ENCODE measurements at regions not wholly inside any gene's neighbourhood (a gene's known extent, or its start where the extent isn't known, plus 50 kb on each side); places are given as distances from the start of the nearest gene placed in this dataset.

DNA sequence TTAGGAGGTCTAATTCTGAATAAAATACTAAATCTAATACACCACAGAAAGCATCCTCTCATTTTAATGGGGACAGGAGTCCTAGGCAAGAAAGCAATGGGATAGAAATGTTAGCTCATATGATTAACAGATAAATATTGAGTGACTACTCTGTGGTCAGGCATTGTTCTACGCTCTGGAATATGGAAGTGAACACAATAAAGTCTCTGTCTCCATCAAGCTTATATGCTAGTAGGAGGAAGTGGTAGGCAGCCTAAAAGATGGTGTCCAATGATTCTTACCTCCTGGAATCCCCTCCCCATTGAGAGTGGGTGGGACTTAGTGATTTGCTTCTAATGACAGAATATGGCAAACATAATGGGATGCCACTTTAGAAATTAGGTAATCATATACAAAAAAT lies 160.3 kb upstream of the PDGFD start:
- no peak for FAIRE-seq

GRCh38 chr11:104323841-104324240 lies 159.9 kb upstream of the PDGFD start:
- FAIRE-seq, result no peak

DNA sequence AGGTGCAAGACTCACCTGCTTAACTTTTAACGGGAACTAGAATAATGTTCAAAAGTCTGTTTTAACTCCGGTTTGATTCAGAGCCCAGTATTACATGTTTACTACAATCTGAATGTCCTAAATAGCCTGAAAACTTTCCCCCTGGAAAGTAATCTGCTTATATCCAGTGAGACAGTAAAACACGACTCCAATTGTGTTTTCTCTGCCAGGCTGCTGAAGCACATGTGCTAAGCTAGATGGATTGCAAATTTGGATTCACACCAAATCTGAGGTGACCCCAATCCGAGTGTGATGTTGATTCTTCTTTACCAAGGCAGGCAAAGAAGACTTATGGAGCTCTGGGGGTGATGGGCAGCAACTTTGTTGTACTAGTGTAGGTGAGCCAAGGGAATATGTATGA lies 158.7 kb upstream of the PDGFD start:
- no peak for FAIRE-seq

DNA sequence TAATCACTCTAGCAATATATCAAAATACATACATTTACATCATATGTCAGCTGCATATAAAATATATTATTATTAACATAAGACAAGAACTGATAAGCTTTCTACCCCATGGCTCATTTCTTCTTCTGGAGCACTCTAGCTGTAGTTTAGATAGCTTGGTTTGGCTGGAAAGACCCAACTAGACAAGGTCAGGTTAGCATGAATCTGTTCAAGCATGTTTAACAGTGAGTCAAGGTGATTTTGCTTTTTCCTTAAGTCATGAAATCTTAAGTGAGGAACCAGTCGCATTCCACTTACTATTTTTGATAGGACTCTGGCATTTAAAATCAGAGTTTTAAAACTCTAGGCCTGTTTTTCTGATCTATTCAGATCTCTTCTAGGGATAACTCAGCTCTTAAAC lies 157.0 kb upstream of the PDGFD start:
- FAIRE-seq, result no peak

DNA sequence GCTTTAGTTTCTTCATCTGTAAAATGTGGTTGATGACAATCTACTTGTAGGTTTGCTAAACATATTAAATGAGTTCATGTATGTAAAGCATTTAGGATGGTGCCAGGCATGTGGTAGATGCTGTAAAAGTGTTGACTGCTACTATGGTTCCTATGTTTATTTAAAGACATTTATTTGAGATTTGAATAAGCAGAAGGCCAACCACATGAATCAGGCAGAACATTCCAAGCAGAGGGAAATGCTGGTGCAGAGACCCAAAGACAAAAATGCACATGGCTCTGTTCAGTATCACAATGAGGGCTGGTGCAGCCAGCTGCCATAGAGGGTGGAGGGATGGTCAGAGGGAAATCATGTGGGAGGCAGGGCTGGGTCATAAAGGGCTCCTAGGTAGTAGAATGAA lies 156.2 kb upstream of the PDGFD start:
- FAIRE-seq, result no peak

GRCh38 chr11:104319396-104319795 lies 155.4 kb upstream of the PDGFD start:
- FAIRE-seq, result no peak

GRCh38 chr11:104306862-104307474 lies 143.0 kb upstream of the PDGFD start:
- no peak for FAIRE-seq

GRCh38 chr11:104301776-104302175 lies 137.8 kb upstream of the PDGFD start:
- no peak for FAIRE-seq

GRCh38 chr11:104291646-104292045 lies 127.7 kb upstream of the PDGFD start:
- no peak for FAIRE-seq

- no peak for FAIRE-seq
Observed at GRCh38 chr11:104286129-104286528, 122.2 kb upstream of the PDGFD start.

- no peak for FAIRE-seq
Observed at GRCh38 chr11:104279587-104279986, 115.6 kb upstream of the PDGFD start.

DNA sequence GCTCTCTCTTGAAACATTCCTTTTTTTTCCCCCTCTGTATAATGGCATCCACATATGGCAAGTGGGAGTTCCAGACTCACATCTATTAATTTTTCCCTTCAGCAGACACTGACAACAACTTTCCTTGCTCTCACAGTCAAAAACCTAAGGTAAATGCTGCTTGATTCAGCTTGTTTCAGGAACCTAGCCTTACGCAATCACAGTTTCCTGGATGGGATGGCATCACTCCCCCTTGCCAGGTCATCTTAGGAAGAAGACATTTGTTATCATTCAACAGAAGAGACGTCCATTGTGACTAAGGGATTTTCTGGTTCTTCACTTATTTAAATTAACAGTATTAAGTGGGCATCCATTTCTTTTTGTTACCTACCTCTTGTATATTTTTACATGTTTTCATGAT lies 112.0 kb upstream of the PDGFD start:
- FAIRE-seq, result no peak

- FAIRE-seq, result no peak
Observed at GRCh38 chr11:104260456-104260855, 96.5 kb upstream of the PDGFD start.

- FAIRE-seq, result no peak
Observed at GRCh38 chr11:104259121-104259610, 95.2 kb upstream of the PDGFD start.

DNA sequence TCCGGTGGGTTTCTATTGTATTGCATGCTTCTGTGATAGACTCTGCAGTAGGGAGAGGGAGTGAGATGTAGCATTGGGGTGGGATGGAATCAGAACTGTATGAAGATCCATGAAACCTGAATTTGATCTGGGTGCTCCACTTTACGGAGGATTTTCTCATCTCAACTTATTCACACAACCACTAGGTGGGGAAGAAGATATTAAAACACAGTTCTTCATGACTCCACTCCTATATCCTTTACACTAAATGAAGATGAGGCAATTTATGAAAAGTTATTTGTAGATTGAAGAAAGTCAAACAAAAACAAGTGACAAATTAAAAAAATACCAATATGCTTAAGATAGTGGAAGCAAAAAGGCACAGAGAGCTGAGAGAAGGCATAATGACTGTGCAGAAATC lies 92.6 kb upstream of the PDGFD start:
- FAIRE-seq, result no peak

- no peak for FAIRE-seq
Observed at GRCh38 chr11:104254347-104254746, 90.4 kb upstream of the PDGFD start.

- FAIRE-seq, result no peak
Observed at GRCh38 chr11:104246590-104246989, 82.6 kb upstream of the PDGFD start.

GRCh38 chr11:104238916-104239315 lies 75.0 kb upstream of the PDGFD start:
- FAIRE-seq, result no peak

DNA sequence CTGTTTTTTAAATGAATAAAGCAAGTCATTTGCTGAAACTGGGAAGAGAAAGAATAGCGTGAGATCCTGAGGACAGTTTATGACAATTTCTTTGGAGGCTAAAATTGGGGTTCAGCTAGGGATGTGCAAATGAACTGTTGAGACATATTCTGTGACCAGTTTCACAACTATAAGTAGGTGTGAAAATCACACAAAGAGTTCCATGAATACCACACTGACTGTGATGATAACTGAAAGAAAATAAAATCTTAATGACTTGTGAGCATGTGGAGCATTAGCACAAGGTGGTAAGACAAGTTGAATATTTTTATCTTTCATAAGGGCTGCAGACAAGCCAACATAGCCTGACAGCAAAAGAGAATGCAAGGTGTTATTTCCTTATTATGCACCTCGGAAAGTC lies 61.1 kb upstream of the PDGFD start:
- no peak for FAIRE-seq

DNA sequence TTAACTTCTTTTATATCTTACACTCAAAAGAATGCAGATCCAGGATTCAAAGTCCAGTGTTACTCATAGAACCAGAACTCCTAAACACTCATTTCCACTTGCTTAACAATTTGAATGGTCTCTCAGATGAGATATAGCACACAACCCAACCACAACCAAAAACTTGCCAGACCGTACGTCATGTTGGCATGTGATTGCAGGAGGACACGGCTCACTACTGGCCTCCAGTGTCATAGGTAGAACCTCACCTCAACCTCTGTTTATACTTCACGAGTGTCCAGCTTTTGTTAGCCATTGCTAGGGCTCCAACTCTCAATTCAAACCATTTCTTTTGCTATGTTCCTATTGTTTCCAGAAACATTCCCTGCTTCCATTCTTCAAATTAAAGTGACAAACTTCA lies 58.5 kb upstream of the PDGFD start:
- FAIRE-seq, result no peak

DNA sequence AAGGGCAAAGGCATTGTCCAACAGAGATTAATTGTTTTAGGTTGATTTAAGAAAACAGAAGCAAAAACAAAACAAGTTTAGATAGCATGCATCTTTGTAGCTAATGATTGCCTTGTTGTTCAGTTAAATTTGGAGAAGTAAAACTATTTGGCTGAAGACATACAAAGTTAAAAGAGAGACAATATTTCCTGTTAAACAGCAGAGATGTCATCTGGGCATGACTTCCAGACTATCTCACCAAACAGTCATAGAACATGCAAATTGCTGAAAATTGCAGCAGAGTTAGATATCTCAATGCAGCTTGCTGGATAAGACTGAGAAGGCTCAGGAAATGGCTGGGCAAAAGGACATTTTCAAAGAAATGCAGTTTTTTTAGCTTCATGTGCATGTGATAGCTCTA lies 57.5 kb upstream of the PDGFD start:
- no peak for FAIRE-seq

DNA sequence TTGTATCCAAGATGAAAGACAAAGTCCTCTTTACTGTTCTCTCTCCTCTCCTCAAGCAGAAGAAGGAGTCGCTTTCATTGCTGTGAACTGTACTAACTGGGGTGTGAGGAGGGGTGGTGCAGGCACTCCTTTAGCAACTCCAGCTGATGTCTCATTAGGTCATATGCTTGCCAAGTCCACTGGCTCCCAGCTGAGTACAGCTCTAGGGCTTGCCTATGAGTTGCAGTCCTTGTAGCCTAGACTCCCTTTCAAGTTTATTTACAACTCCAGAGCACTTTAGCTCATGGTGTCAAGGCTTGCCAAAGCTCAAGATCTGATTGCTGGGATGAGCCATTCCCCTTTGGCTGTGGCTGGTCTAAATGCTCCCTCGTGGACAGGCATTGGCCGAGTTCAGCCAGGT lies 55.1 kb upstream of the PDGFD start:
- no peak for FAIRE-seq

DNA sequence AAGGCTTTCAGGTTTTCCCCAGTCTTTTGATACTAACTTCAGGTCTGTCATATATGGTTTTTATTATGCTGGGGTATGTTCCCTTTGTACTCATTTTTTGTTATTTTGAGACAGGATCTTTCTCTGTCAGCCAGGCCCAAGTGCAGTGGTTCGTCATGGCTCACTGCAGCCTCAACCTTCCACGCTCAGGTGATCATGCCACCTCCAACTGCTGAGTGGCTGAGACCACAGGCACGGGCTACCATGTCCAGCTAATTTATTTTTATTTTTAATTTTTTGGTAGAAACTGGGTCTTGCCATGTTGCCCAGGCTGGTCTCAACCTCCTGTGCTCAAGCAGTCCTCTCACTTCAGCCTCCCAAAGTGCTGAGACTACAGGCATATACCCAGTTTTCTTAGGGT lies 50.6 kb upstream of the PDGFD start:
- FAIRE-seq, result no peak
